Activated T-cell treated with anti-CD3 and anti-CD28 coated beads, Interleukin-2, amount 50 U/mL, for 72 hours (primary cell): ENCODE measurements at regions not wholly inside any gene's neighbourhood (a gene's known extent, or its start where the extent isn't known, plus 50 kb on each side); places are given as distances from the start of the nearest gene placed in this dataset.
"Not testable (repeated sequence)": the region's sequence is repeated elsewhere in the genome, so short reads cannot be mapped to it uniquely, and the experiment has no call there.

ENCODE experiments used
- ATAC-seq, 2 donors: fragments of 150-1000 bp; cut with Tn5 transposase; replicated peaks in 1 of 2; 2 replicates each; pipeline ENCODE4 v1.10.0; 2021; ENCODE audit warnings: moderate library complexity in 2 of 2, mild to moderate bottlenecking in 1 of 2
- DNase-seq, 2 donors: peaks; one replicate each; pipeline ENCODE4 v3.0.0; 2021 to 2022; ENCODE audit warnings: mixed read lengths in 1 of 2
- H3K27ac Mint-ChIP-seq: one replicate; pipeline ENCODE4 v1.8.0; 2022; ENCODE audit warnings: mild to moderate bottlenecking, moderate library complexity, mixed read lengths
- H3K27me3 Mint-ChIP-seq: one replicate; pipeline ENCODE4 v1.8.0; 2022; ENCODE audit warnings: low read depth, mixed read lengths
- H3K36me3 Mint-ChIP-seq, 2 donors: one replicate each; pipeline ENCODE4 v1.8.0; 2022; ENCODE audit warnings: mixed read lengths in 2 of 2, mild to moderate bottlenecking in 1 of 2; ENCODE audit not compliant: insufficient read depth in 2 of 2
- H3K4me1 Mint-ChIP-seq: one replicate; pipeline ENCODE4 v1.8.0; 2022; ENCODE audit warnings: low read depth, mixed read lengths
- H3K4me3 Mint-ChIP-seq, 2 donors: one replicate each; pipeline ENCODE4 v1.8.0; 2022; ENCODE audit warnings: mild to moderate bottlenecking in 2 of 2, mixed read lengths in 2 of 2, moderate library complexity in 2 of 2
- H3K9me3 Mint-ChIP-seq, 2 donors: one replicate each; pipeline ENCODE4 v1.8.0; 2022; ENCODE audit warnings: mixed read lengths in 2 of 2

DNA sequence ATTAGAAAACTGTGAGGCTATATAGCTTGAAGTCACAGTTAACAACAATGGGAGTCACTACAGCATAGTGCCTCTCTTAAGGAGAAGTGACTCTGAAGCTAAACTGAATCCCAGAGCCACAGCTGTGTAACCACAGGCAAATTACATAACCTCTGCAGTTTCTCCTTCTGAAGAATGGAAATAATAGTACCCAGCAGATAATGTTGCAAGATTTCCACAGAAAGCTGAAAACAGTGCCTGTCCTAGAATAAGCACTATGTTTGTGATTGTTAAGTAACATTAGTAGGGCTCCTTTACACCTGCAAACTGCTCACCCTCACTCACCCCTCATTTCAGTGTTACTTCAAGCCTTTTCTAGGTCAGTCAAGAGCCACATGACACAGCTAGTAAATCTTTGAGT lies 886.7 kb downstream of the PLA2G4A start:
- H3K4me3 Mint-ChIP-seq: no peak overlapping the region
- H3K27ac Mint-ChIP-seq: no peak overlapping the region
- H3K9me3 Mint-ChIP-seq: peaks cover 2 to 3% of the 10 kb centered on the region in 2 donors
- H3K27me3 Mint-ChIP-seq: no peaks in the 10 kb centered on the region
- DNase-seq (no peak), ATAC-seq (no peak)
- H3K4me1 Mint-ChIP-seq: no peaks in the 10 kb centered on the region
- no peaks in the 10 kb centered on the region for H3K36me3 Mint-ChIP-seq

DNA sequence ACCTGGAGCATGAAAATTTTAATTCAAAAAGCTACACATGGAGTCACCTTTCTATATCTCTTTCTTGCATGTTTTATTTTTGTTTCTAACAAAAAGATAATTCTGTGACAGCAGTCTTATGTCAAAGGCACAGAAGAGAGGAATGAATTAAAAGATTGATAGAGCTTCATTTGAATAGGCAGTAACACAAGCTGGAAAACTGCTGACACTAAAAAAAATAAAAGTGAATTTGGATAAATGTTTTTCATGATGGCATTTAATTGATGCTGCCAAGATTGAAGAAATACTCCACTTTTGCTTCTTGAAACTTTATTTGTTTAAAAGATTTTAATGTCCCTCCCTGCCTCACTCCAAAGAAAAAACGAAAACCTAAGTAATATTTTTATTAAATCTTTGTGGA lies 887.4 kb downstream of the PLA2G4A start:
- Mint-ChIP-seq H3K27ac (no peak overlapping the region), H3K27me3 (no peaks in the 10 kb centered on the region), H3K9me3 (peaks cover 2 to 3% of the 10 kb centered on the region in 2 donors), H3K36me3 (no peaks in the 10 kb centered on the region), H3K4me3 (no peak overlapping the region), H3K4me1 (no peaks in the 10 kb centered on the region)
- no peak for ATAC-seq
- no peak for DNase-seq

DNA sequence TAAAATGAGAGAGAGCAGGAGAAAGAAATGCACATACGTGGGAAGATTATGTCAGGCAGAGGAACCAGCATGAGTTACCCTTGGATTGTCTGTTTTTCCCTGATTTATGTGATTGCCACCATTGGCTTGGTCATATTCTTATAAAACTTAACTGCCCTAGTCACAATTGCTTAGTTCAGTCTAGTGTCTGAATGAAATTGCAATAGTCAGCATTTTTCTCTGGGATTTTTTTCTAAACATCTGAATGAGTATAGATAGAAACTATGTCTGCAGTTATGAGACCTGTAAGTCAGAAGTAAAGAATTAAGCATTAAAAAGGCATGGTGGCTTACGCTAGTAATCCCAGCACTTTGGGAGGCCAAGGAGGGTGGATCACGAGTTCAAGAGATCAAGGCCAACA lies 889.8 kb downstream of the PLA2G4A start:
- Mint-ChIP-seq H3K4me3 (no peak overlapping the region), H3K27me3 (no peaks in the 10 kb centered on the region), H3K9me3 (peaks cover 0 to 4% of the 10 kb centered on the region in 2 donors), H3K36me3 (no peaks in the 10 kb centered on the region), H3K4me1 (no peaks in the 10 kb centered on the region), H3K27ac (no peak overlapping the region)
- ATAC-seq (no peak), DNase-seq (no peak)

DNA sequence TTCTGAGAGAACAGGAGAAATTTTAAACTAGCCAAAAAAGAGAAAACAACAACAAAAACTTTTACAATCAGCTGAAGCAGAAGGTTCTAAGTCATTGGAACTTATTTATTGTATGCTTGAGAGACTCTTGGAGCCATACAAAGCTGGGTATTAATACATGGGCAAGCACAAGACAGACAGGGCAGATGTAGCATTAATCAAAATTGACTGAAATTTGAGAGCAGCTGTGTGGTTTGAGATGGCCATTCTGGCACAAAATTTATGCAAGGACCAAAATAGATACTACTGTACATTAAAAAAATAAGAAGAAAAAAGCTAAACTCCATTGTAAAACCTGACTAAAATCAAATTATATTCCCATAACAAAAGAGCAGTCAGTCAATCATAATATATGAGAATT lies 892.5 kb downstream of the PLA2G4A start:
- no peak for ATAC-seq
- Mint-ChIP-seq H3K27me3 (no peaks in the 10 kb centered on the region), H3K27ac (no peak overlapping the region), H3K4me3 (no peak overlapping the region), H3K9me3 (peaks cover 0 to 4% of the 10 kb centered on the region in 2 donors), H3K36me3 (no peaks in the 10 kb centered on the region), H3K4me1 (no peaks in the 10 kb centered on the region)
- DNase-seq: no peak

DNA sequence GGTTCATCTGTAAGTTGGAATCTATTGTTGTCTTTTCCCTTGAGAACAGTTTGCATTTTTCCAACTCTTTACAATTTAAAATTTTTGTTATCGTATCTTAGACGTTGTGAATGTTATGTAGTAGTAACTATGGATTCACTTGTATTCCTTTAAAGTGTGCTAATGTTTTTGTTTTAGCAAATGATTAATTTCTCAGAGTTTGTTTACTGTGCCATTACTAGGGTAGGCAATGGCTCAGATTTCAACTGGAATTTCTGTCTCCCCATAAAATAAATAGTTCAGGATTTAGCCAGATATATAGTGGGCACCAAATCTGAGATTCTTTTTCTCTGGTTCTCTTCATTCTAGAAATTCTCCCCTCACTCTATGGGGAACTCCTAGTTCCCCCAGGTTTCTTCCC lies 896.5 kb downstream of the PLA2G4A start:
- Mint-ChIP-seq H3K4me3 (no peak overlapping the region), H3K9me3 (peaks cover 0 to 2% of the 10 kb centered on the region in 2 donors), H3K4me1 (no peaks in the 10 kb centered on the region), H3K27me3 (no peaks in the 10 kb centered on the region), H3K36me3 (no peaks in the 10 kb centered on the region), H3K27ac (no peak overlapping the region)
- ATAC-seq (no peak), DNase-seq (no peak)

DNA sequence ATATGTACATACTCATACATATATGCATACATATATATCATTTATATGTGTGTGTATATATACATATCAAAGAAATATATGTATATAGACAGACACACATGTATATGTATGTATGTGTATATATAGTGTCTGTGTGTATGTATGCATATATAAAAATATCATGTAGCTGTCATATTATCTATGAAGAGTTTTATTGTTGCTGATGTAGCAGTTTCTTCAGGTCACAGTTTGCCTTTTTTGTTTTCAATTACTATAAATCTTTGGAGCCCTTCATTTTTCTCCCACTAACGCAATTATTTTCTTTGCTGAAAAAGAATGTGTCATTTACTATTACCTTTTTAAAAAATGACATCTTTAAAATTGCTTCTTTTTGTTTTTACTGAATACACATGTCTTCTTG lies 904.5 kb downstream of the PLA2G4A start:
- Mint-ChIP-seq H3K4me1 (no peaks in the 10 kb centered on the region), H3K4me3 (no peak overlapping the region), H3K27ac (no peak overlapping the region), H3K27me3 (no peaks in the 10 kb centered on the region), H3K9me3 (peaks cover 4 to 7% of the 10 kb centered on the region in 2 donors), H3K36me3 (no peaks in the 10 kb centered on the region)
- DNase-seq: no peak
- no peak for ATAC-seq

DNA sequence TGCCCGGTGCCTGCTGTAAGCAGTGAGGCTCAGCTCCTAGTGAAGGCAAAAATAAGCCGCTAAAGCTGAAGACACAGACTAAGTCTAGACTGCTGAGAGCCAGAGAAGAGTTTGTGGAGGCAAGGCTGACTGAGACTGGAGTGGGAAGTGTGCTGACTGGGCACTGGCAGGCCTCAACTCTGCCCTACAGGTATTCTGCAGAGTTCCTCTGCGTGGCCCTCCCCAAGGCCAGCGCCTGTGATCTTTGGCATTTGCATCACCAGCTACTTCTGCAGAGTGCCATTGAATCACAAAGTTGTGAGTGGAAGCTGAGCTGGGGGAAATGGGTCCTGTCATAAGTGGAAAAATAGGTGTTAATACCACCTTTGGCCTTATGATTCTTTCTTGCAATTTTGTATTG lies 905.7 kb downstream of the PLA2G4A start:
- no peaks in the 10 kb centered on the region for H3K36me3 Mint-ChIP-seq
- H3K9me3 Mint-ChIP-seq: peaks cover 4 to 7% of the 10 kb centered on the region in 2 donors
- no peaks in the 10 kb centered on the region for H3K27me3 Mint-ChIP-seq
- DNase-seq (no peak), ATAC-seq (no peak)
- H3K4me3 Mint-ChIP-seq: no peak overlapping the region
- H3K4me1 Mint-ChIP-seq: no peaks in the 10 kb centered on the region
- no peak overlapping the region for H3K27ac Mint-ChIP-seq

DNA sequence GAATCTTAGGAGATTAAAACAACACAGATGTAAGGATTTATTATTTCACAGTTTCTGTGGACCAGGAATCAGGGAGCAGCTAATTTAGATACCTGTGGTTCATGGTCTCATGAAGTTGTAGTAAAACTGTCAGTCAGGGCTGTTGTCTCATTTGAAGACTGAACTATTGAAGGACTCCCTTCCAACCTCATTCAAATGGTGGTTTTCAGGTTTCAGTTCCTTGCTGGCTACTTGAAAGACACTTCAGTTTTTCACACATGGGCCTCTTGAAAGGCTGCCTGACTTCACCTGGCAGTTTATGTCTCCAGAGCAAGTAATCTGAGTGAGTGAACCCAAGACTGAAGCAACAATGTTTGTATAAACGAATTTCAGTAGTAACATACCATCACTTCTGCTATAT lies 915.9 kb downstream of the PLA2G4A start:
- peaks cover 2% of the 10 kb centered on the region in 2 donors for H3K9me3 Mint-ChIP-seq
- H3K27me3 Mint-ChIP-seq: no peaks in the 10 kb centered on the region
- no peak overlapping the region for H3K27ac Mint-ChIP-seq
- H3K4me1 Mint-ChIP-seq: no peaks in the 10 kb centered on the region
- H3K4me3 Mint-ChIP-seq: no peak overlapping the region
- ATAC-seq (no peak), DNase-seq (no peak)
- no peaks in the 10 kb centered on the region for H3K36me3 Mint-ChIP-seq

DNA sequence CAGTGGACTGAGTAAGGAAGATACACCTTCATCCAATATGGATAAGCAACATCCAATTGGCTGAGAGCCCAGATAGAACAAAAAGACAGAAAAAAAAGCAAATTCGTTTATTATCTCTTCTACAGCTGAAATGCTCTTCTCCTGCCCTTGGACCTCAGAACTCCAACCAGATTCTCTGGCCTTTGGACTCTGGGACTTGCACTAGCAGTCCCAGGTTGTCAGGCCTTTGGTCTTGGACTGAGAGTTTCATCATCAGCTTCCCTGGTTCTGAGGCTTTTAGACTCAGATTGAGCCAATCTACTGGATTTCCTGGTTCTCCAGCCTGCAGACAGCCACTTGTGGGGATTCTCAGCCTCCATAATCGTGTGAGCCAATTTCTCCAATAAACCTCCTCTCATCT lies 926.8 kb downstream of the PLA2G4A start:
- no peaks in the 10 kb centered on the region for H3K4me1 Mint-ChIP-seq
- no peak overlapping the region for H3K4me3 Mint-ChIP-seq
- H3K27ac Mint-ChIP-seq: no peak overlapping the region
- no peak for DNase-seq
- H3K27me3 Mint-ChIP-seq: no peaks in the 10 kb centered on the region
- ATAC-seq: no peak
- H3K36me3 Mint-ChIP-seq: peaks cover 0 to 2% of the 10 kb centered on the region in 2 donors
- H3K9me3 Mint-ChIP-seq: peaks cover 4 to 9% of the 10 kb centered on the region in 2 donors

DNA sequence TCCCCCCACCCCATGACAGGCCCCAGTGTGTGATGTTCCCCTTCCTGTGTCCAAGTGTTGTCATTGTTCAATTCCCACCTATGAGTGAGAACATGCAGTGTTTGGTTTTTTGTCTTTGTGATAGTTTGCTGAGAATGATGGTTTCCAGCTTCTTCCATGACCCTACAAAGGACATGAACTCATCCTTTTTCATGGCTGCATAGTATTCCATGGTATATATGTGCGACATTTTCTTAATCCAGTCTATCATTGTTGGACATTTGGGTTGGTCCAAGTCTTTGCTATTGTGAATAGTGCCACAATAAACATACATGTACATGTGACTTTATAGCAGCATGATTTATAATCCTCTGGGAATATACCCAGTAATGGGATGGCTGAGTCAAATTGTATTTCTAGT lies 927.9 kb downstream of the PLA2G4A start:
- not testable (repeated sequence) for H3K9me3 Mint-ChIP-seq

DNA sequence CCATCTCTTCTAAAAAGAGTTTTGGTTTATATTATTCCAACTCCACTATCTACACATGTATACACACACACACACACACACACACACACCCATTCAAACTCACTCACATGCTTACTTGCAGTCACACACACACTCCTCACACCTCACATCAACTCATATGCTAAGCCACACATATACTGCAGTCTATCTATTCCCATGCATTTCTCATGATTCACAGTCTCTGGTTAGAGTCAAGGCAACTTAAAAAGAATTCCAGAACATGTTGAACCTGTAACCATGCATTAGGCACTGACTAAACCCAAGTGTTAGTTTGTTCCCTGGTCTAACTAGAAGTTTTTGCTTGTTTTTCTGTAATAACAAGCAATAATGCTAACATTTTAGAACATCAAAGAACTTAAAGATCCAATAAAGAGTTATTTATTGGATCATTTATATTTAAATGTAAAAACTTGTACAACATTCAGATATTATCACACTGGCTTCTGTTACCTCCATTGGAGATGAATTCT lies 931.1 kb downstream of the PLA2G4A start:
- Mint-ChIP-seq H3K4me3 (no peak overlapping the region), H3K27me3 (no peaks in the 10 kb centered on the region), H3K27ac (no peak overlapping the region), H3K4me1 (no peaks in the 10 kb centered on the region), H3K36me3 (peaks cover 0 to 1% of the 10 kb centered on the region in 2 donors), H3K9me3 (peaks cover 4% of the 10 kb centered on the region in 2 donors)
- DNase-seq (no peak), ATAC-seq (no peak)

More for the DNA sequence above, 927.9 kb downstream of the PLA2G4A start:
- not testable (repeated sequence) for H3K4me1 Mint-ChIP-seq, H3K27ac Mint-ChIP-seq, H3K36me3 Mint-ChIP-seq, H3K4me3 Mint-ChIP-seq, ATAC-seq, DNase-seq, H3K27me3 Mint-ChIP-seq

DNA sequence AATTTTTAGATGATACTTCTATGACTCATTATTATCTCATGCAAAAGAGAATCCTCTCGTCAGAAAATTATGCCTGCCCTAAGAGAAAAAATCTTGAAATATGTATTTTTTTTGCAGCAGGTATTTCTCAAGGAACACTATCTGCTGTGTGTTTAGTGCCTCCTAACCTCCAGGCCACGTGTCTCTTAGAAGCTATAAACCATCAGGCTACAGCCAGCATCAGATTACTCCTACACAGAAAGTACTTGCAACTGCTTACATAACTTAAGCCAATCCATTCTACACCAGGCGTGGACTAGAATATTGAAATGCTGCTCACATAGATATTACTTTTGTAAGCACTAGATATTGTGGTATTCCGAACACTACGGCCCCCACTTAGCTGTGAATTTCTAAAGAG lies 933.4 kb downstream of the PLA2G4A start:
- DNase-seq (no peak), ATAC-seq (no peak)
- Mint-ChIP-seq H3K27me3 (no peaks in the 10 kb centered on the region), H3K4me3 (no peak overlapping the region), H3K9me3 (peaks cover 9 to 11% of the 10 kb centered on the region in 2 donors), H3K36me3 (peaks cover 0 to 1% of the 10 kb centered on the region in 2 donors), H3K4me1 (no peaks in the 10 kb centered on the region), H3K27ac (no peak overlapping the region)

DNA sequence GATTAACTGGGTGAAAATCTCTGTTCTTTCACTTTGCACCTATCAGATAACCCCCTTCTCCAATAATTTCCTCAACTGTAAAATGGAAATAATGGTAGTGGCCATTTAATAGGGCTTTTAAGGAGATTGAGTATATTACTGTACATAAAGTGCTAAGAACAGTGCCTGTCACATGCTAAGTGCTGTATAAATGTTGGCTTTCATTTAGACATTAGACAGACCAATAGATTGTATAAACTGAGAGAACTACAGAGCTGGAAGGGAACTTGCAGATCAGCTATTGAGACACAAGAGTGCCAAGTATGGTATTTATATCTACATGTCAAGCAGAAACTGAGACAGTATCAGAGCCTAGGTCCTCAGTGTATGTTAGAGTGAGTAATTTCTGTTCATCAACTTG lies 934.7 kb downstream of the PLA2G4A start:
- peaks cover 9 to 13% of the 10 kb centered on the region in 2 donors for H3K9me3 Mint-ChIP-seq
- H3K4me1 Mint-ChIP-seq: no peaks in the 10 kb centered on the region
- ATAC-seq: no peak
- H3K27ac Mint-ChIP-seq: no peak overlapping the region
- H3K27me3 Mint-ChIP-seq: no peaks in the 10 kb centered on the region
- no peak overlapping the region for H3K4me3 Mint-ChIP-seq
- peaks cover 0 to 1% of the 10 kb centered on the region in 2 donors for H3K36me3 Mint-ChIP-seq
- no peak for DNase-seq

DNA sequence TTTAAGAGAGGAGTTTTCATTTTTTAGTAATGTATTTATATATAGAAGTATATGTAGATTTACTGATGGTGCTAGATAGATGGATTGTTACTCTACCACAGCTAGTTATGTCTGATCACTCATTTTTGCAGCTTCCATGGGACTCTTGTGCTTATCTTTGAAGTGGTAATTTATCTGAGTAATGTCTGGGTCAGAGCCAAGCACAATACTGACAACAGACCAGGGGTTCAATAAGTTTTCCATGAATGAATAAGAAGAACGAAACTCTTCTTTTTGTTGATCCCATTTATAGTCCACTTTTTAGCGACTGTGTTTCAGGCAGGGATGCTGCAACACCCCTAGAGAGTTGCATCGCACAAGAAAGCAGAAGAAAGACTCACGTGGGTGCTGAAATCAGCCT lies 935.2 kb downstream of the PLA2G4A start:
- H3K27ac Mint-ChIP-seq: no peak overlapping the region
- ATAC-seq (no peak), DNase-seq (no peak)
- no peaks in the 10 kb centered on the region for H3K27me3 Mint-ChIP-seq
- peaks cover 9 to 13% of the 10 kb centered on the region in 2 donors for H3K9me3 Mint-ChIP-seq
- H3K4me3 Mint-ChIP-seq: no peak overlapping the region
- no peaks in the 10 kb centered on the region for H3K4me1 Mint-ChIP-seq
- H3K36me3 Mint-ChIP-seq: peaks cover 0 to 1% of the 10 kb centered on the region in 2 donors
